ENCODE measurements at regions not wholly inside any gene's neighbourhood (a gene's known extent, or its start where the extent isn't known, plus 50 kb on each side); places are given as distances from the start of the nearest gene placed in this dataset.

GRCh38 chr20:22513574-22513973, 70.8 kb downstream of the FOXA2 start:
- TF ChIP-seq CTCF (conservative IDR thresholded peaks at IDR 0.05; ENCODE audit: low read depth, low read length) (no peak), EZH2 (IDR thresholded peaks at IDR 0.05; ENCODE audit: low read length, unreplicated experiment) (no peak)

Measured in PC-3 (cell line).